Left ventricle myocardium inferior (tissue), 1 donor: ENCODE measurements at regions not wholly inside any gene's neighbourhood (a gene's known extent, or its start where the extent isn't known, plus 50 kb on each side); places are given as distances from the start of the nearest gene placed in this dataset.

ENCODE experiments used
- DNase-seq: peaks from one replicate; pipeline ENCODE4 v3.0.0-alpha.2; 2020
- H3K27ac ChIP-seq: fragments of 200-600 bp; replicated peaks from 2 replicates; pipeline ENCODE4 v1.8.0; 2021
- H3K27me3 ChIP-seq: fragments of 200-600 bp; 2 replicates; pipeline ENCODE4 v1.8.0; 2021; ENCODE audit warnings: low read depth
- H3K36me3 ChIP-seq: fragments of 200-600 bp; 2 replicates; pipeline ENCODE4 v1.8.0; 2021
- H3K4me1 ChIP-seq: fragments of 200-600 bp; 2 replicates; pipeline ENCODE4 v1.8.0; 2021
- H3K4me3 ChIP-seq: fragments of 200-600 bp; 2 replicates; pipeline ENCODE4 v1.8.0; 2021; ENCODE audit warnings: mild to moderate bottlenecking, moderate library complexity
- H3K9me3 ChIP-seq: fragments of 200-600 bp; replicated peaks from 2 replicates; pipeline ENCODE4 v1.8.0; 2021
- intact Hi-C: fragments of 100-400 bp; cut with micrococcal nuclease; formaldehyde crosslinking; loops from one replicate; pipeline ENCODE4 v1.11.0; 2022
- TF ChIP-seq, protein P1 (sequence below): fragments of 200-600 bp; IDR thresholded peaks from 2 replicates; pipeline ENCODE4 v1.8.0; 2021; ENCODE audit warnings: antibody characterized with exemption, mild to moderate bottlenecking, borderline replicate concordance
- donor health status: DM: no; HTN: yes; CAD: no; lungs with severe emphysema.

DNA sequence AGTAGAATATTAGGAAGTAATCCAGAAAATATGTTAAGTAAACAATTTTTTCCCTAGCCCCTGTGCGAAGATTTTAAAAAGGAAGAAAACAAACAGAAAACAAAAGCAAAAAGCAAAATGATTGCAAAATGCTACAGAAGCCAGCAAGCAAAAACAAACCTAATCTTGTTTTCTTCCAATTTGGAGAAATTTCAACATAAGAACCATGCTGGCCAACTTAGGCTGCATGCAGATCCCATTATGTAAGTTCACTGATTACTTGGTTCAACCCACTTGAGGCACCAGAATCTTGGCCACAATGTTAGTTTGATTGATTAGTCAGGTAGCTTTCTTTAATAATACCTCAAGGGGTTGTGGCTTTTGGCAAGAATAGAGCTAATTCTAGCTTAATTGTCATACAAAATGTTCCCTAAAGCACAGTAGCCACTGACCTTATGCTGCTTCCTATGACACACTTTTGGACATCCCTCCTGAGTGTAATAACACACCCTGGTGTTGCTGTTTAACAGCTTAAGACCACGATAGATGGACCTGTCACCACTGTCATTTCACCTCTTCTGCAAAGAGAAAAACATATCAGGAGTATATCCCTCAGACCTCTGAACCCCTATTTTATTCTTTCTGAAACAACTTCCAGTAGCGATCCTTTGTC, 2342.1 kb downstream of the PCDH7 start:
- no peaks in the 10 kb centered on the region for H3K36me3 ChIP-seq
- no peaks in the 10 kb centered on the region for H3K27me3 ChIP-seq
- H3K27ac ChIP-seq, result no peak overlapping the region
- TF ChIP-seq, protein P1, sequence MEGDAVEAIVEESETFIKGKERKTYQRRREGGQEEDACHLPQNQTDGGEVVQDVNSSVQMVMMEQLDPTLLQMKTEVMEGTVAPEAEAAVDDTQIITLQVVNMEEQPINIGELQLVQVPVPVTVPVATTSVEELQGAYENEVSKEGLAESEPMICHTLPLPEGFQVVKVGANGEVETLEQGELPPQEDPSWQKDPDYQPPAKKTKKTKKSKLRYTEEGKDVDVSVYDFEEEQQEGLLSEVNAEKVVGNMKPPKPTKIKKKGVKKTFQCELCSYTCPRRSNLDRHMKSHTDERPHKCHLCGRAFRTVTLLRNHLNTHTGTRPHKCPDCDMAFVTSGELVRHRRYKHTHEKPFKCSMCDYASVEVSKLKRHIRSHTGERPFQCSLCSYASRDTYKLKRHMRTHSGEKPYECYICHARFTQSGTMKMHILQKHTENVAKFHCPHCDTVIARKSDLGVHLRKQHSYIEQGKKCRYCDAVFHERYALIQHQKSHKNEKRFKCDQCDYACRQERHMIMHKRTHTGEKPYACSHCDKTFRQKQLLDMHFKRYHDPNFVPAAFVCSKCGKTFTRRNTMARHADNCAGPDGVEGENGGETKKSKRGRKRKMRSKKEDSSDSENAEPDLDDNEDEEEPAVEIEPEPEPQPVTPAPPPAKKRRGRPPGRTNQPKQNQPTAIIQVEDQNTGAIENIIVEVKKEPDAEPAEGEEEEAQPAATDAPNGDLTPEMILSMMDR, result no peak
- no peak for DNase-seq
- peaks cover 2% of the 10 kb centered on the region for H3K4me1 ChIP-seq
- intact Hi-C loops, result no loop called here
- H3K4me3 ChIP-seq, result no peak overlapping the region
- no peaks in the 10 kb centered on the region for H3K9me3 ChIP-seq

DNA sequence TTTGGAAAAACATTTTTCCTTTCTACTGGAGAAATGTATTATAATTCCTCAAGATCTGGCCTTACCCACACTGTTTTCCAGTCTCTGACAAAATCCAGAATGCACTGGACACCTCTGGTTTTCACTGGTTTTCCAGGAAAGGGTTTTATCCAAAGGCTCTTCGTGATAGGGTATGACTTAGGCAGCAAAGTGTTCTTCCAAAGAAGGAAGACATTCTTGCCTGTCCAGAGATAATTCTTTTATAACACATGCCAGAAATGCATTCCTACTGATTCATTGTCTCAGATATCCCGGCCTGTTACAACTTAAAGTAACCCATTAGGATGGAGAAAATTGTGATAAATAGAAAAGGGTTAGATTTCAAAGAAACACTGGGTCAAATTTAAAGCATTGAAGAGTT, 2343.1 kb downstream of the PCDH7 start:
- intact Hi-C loops, result no loop called here
- no peak for DNase-seq
- Histone ChIP-seq H3K36me3 (no peaks in the 10 kb centered on the region), H3K4me3 (no peak overlapping the region), H3K27me3 (no peaks in the 10 kb centered on the region), H3K9me3 (no peaks in the 10 kb centered on the region), H3K4me1 (peaks cover 2% of the 10 kb centered on the region), H3K27ac (no peak overlapping the region)
- TF ChIP-seq, protein P1, result no peak

DNA sequence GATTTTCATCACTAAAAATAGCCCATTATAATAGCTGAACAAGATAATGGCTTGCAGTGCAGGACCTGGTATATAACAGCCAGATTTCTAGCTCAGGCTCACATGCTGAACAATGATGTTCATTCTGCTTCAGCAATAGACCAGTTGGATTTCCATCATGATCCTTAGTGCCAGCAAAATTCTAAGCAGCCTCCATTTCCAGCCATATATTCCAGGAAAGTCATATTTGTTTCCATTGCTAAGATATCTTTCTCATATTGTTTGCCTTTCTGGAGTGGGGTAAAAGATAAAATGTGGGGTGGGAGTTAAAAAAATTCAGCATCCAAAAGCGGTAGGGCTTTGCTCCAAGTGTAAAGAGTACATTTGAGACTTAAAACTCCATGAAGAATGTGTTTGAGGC, 2344.1 kb downstream of the PCDH7 start:
- H3K27ac ChIP-seq, result no peak overlapping the region

DNA sequence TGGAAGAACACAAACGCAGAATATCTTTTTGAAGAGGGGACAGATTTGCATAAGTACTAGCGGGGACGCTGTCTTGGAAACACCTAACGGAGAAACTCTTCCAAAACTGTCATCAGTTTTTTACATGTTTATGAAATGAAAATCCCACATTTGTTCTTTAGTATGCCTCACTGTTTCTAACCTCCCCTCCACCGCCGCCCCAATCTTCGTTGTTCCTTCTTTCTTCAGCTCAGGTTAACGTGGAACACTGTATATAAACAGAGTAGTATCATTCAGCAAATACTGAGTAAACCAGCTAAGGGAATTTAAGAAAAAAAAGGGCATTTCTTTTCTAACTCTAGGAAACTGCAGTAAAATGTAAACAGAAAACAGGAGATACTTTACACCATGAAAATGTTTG, 2345.6 kb downstream of the PCDH7 start:
- intact Hi-C loops, result no loop called here
- Histone ChIP-seq H3K27ac (no peak overlapping the region), H3K4me3 (no peak overlapping the region), H3K27me3 (no peaks in the 10 kb centered on the region), H3K4me1 (peaks cover 2% of the 10 kb centered on the region), H3K9me3 (peaks cover 23% of the 10 kb centered on the region), H3K36me3 (no peaks in the 10 kb centered on the region)
- TF ChIP-seq, protein P1, result no peak
- DNase-seq, result no peak

More for the DNA sequence above, 2344.1 kb downstream of the PCDH7 start:
- H3K36me3 ChIP-seq, result no peaks in the 10 kb centered on the region
- no peaks in the 10 kb centered on the region for H3K27me3 ChIP-seq
- TF ChIP-seq, protein P1, result no peak
- intact Hi-C loops, result no loop called here
- H3K4me1 ChIP-seq, result peaks cover 2% of the 10 kb centered on the region
- no peak overlapping the region for H3K4me3 ChIP-seq
- H3K9me3 ChIP-seq, result peaks cover 10% of the 10 kb centered on the region
- DNase-seq, result no peak

DNA sequence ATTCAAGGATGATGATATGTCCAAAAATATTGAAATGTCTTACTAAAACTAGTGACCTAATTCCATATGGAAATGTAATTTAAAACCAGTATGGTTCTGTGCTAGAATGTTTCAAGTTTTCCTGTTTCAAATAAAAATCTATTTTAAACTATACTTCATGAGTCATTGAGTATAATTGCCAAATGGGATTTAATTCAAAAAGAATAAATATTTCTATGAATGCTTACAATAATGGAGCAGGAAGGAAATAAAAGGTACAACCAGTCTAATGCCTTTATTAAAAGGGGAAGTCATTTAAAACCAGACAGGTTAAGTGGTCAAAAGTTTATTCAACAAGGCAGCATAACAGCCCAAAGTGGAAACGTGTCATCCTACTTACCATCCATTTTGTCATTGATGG, 2347.1 kb downstream of the PCDH7 start:
- DNase-seq, result no peak
- Histone ChIP-seq H3K9me3 (peaks cover 24% of the 10 kb centered on the region), H3K4me1 (no peaks in the 10 kb centered on the region), H3K27ac (no peak overlapping the region), H3K27me3 (no peaks in the 10 kb centered on the region), H3K36me3 (no peaks in the 10 kb centered on the region), H3K4me3 (no peak overlapping the region)
- intact Hi-C loops, result no loop called here
- TF ChIP-seq, protein P1, result no peak
